HG03442 (cell line): ENCODE measurements at regions not wholly inside any gene's neighbourhood (a gene's known extent, or its start where the extent isn't known, plus 50 kb on each side); places are given as distances from the start of the nearest gene placed in this dataset.

Experiments used
- ATAC-seq: cut with Tn5 transposase; IDR thresholded peaks from one replicate; pipeline ENCODE4 v1.9.1; 2021; ENCODE audit warnings: mild to moderate bottlenecking, moderate library complexity; ENCODE audit not compliant: unreplicated experiment

DNA sequence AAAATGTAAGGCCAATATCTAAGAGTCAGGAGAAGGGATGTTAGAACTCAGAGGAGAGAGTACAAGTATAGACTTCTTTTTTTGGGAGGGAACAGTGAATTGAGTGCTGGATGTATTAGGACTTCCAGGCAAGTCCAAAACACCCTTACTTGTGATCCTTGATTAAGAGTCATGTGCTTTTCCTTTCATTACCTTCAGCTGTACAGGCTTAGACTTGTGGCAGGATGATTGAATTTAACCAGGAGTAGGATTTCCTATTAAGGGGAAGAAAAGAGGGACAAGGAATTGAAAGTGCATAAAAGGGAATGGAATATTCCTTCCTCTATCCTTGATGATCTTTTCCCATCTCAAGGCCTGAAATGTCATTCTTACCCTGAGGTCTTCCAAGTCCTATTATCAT lies 606.7 kb downstream of the STIM2 start:
- ATAC-seq = no peak

DNA sequence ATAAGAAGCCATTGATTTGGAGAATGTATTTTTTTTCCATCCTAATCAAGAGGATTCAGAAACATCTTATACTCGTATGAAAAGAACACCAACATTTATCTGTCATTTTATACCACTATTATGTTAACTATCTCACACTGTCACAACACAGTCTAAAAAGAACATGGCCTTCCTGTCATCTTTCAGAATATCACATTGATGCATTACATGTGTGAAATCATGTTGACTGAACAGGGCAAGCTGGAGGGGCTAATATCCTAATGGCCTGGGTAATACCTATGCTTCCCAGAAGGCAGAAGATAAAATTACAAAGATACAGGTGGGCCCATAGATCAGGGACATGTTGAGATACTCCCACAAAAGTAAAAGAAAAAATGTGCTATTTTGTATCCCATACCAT lies 611.7 kb downstream of the STIM2 start:
- ATAC-seq = no peak

DNA sequence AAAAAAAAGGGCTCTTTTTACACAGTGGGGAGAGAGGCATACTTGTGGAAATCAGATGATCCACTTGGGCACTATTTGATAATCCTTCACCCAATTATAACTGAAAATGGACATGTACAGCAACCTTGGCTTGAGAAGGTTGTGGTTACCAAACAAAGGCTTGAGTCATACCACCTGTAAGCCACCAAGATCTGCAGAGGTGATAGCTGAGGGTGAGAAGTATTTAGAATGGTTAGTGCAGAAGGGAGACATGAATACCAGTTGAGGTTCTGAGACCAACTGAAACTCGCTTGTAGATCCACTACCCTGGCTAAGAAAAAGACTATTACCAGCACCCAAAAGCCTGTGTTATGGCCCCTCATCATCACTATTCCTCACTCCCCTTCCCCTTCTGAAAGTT lies 614.0 kb downstream of the STIM2 start:
- no peak for ATAC-seq

DNA sequence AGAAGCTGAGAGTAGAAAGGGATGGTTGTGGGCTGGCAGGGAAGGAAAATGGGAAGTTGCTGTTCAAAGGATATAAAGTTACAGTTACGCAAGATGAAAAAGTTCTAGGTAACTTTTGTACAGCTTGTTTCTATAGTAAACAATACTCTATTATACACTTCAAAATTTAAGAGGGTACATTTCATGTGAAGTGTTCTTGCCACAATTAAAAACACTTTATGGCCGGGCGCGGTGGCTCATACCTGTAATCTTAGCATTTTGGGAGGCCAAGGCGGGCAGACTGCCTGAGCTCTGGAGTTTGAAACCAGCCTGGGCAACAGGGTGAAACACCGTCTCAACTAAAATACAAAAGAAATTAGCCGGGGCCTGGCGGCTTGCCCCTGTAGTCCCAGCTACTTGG lies 623.6 kb downstream of the STIM2 start:
- no peak for ATAC-seq

DNA sequence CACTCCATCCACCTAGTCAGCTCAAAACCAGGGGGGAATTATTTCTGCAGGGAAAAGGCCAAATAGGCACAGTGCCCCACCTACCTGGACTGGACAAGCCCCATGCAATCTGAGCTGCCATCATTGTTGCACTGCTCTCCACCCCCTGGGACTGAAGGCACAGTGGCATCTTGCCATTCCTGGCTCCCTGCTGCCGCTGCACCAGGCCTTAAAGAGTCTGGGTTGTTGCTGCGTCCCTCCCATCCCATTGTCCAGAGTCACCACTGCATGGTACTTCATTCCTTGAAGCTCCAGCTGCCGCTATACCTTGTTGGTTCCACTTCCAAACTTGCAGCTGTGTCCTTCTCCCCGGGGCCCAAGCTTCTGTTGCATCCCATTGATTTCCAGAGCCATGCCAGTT lies 629.7 kb downstream of the STIM2 start:
- no peak for ATAC-seq

DNA sequence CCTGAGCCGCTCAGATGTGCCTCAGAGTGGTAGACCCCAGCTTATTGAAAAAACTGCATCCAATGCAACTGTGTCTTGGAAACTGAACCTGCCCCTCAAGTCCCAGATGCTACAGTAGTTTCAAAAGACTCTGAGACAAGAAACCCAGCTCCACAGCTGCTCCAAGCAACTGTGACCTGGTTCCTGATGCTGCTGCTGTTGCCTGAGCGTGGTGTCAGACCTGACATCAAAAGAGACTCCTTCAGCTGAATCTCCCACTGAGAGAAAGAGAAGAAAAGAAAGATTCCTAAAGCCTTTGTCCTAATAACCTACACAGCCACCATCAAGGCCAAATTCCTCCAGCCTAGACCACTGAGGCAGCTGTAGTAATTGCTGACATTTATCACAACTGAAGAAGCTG lies 630.1 kb downstream of the STIM2 start:
- no peak for ATAC-seq

DNA sequence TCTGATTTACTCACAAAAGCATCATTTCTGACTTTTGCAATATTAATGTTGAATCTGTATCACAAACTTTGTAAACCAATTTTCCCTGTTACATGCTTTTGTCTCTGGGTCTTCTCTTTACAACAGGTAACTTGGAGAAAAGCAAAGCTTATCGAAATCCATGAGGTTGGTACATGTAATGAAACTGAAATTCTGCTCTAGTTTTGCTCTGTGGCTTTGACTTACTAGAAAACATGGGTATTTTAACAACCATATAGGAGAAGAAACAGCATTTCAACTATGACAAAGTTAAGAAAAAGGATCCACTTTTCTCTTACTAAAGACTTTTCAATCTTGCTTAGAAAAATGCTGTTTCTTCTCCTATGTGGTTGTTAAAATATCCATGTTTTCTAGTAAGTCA lies 645.8 kb downstream of the STIM2 start:
- no peak for ATAC-seq

DNA sequence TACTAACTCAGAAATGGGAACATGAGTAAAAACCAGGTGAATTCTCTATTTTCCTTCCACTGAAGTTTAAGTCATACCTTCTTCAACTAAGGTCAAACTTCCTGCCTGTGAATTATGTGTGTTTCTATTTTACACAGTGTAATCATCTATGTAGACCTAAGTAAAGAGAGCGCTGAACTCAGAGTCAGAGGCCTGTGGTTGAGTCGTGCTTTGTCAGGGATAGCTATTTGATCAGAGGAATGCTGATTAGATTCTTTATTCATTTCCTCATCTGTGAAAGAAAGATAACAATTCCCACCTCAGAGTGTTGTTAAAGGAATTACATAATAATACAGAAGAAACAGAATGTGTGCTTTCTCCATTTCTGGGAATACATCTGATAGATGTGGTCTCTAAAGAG lies 654.1 kb downstream of the STIM2 start:
- no peak for ATAC-seq

DNA sequence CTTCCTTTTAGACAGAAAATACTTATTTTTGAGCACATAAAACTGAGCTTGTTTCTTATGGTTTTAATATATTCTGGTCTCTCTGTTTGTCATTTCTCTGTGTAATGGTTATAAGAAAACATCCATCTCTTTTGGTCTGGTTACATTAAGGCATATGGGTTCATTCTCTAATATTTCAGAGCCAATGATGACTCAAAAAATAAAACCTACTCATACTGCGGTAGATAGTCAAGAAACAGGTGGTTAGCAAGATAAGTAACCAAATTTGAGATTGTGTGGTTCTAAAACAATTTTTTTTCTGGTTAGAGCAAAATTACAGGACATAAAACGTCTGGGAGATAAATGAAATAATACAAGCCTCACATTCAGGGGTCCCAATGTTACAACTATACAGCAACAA lies 654.5 kb downstream of the STIM2 start:
- no peak for ATAC-seq

DNA sequence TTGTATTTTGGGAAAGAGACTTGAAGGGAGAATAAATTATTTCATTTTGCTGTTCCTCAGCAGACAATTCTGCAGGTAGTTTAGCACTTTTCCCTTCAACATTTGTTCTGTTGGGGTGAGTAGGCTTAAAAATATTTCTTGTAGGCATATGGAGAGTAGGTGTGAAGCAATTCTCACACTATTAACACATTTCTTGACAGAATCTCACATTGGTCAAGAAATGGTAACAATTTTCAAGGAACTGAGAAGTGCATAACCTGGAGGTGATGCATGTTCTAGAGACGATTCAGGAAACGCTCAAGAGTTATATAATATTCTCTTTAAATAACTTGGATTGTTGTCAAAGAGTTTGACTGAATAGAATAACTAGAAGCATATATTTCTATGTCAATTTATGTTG lies 658.2 kb downstream of the STIM2 start:
- no peak for ATAC-seq

DNA sequence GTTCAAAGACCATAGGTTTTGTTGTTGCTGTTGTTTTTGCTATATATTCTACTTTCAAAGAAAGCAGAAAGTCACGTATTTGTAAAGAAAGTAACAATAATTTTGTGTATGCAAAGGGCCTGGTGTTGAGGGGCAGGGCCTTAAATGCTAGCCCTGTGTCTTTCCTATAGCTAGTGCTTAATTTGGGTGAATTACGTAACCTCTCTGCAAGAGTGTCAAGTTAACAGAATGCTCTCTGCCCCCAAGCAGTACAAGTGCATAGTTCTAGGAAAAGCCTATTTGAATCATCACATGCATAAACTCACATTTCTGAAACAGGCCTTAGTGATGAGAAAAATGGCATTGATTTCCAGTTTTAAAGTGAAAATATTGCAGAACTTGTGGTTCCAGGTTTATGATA lies 663.6 kb downstream of the STIM2 start:
- no peak for ATAC-seq

DNA sequence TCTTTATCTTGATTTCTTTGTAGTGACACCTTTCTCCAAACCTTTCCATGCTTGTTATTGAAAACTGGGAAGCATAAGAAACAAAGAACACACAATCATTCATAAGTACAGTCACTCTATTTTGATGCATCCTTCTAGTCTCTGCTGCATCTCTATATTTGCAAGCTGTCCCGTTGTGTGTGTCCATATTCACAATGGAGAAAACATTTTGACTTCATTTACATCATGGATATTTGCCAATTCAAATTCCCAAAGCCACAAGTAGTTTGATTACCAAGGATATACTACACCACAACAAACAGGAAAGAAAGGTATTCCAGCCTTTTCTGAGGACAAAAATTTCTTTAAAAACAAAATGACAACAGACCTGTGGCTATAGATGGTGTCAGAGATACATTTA lies 673.8 kb downstream of the STIM2 start:
- no peak for ATAC-seq

DNA sequence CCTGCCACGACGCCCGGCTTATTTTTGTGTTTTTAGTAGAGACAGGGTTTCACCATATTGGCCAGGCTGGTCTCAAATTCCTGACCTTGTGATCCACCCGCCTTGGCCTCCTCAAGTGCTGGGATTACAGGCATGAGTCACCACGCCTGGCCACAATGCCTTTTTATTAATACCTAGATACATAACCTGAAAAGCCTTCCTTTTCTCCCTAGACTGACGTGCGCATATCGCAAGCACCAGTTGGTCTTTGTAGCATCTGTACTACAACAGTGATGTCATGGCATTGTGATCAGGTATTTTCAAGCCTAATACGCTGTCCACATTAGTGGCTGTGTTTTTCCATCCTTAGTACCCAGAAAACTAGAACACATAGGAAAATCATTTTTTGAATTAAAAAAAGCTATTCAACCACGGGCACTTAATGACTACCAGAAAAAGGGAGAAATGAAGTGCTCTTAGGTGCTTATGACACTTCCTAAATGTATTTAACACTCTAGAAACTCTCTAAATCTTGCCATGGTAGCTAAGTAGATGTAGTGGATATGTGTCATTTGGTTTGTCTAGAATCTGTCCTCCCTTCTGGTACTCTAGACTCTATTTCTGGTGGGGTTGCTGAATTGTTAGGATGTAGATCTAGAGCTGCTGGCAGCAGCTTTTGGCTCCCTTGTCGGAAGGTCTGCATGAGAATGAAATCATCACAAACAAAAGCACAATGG lies 707.8 kb downstream of the STIM2 start:
- ATAC-seq = no peak

DNA sequence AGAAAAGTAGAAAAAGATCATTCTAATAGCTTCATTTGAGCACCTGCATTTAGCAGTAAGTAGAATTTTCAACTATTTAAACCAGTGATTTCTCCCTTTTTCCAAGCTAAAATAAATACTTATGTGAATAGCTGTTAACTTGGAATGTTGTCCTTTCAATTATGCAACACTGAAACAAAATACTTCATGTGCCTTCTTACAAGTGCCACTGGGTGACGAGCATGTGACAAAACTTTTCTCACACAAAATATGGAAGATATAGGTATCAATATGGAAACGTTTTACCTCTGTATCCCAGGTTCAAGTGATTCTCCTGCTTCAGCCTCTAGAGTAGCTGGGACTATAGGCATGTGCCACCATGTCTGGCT lies 708.3 kb downstream of the STIM2 start:
- no peak for ATAC-seq

DNA sequence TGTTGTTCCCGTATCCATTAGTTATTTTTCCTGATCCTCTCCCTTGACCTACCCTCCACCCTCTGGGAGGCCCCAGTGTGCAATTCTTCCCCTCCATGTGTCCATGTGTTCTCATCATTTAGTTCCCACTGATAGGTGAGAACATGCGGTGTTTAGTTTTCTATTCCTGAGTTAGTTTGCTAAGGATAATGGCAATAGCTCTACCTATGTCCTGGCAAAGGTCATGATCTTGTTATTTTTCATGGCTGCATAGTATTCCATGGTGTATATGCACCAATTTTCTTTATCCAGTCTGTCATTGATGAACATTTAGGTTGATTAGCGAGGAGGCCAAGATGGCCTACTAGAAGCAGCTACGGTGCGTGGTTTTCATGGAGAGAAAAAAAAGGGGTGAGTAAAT lies 714.1 kb downstream of the STIM2 start:
- no peak for ATAC-seq

DNA sequence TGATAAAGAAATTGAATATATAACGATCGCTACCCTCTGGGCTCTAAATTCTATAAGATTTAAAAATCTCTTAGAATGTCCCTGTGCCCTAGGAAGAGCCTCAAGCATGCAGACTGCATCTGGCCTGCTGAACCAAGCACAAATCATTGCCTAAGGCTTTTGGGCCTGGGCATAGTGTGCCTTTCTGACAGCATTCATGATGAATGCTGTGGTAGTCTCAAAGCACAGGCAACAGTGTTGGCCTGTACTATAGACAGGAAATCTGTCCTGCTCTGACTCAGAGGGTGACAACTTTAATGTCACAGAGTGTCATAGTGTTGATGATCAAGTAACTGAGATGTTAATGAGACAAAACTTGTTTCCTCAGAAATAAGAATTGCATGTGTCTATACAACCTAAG lies 717.3 kb downstream of the STIM2 start:
- ATAC-seq = no peak

DNA sequence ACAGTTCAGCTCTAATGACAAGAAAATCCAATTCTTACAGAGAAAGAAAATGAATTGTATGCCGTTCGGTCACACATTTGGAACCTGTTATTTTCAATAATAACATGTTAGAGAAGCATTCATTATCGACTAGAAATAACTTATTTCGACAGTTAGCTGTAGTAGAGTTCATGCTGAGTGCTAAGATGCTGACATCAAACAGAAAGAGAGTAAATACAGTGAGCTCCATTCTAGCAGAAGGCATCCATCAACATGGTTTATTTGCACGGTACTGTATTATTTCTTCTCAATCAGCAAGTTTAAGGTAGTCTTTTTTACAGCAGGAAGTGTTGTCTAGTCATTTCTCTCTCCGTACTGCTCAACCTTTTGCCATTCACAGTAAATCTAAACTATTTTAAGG lies 732.1 kb downstream of the STIM2 start:
- ATAC-seq = no peak

DNA sequence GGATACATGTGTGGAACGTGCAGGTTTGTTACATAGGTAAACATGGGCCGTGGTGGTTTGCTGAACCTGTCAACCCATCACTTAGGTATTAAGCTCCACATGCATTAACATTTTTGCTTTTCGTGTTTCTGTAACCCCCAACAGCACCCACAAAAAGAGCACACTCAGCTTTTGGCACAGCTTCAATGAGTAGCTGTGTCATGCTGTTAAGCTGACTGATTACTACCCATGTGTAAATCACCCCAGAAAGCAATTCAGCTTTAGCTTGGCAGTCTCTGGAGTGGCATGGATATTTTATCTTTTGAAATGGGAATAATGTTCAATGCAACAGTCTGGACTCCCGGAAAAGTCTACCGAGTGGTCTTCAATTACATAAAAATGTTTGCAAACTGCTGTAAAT lies 734.3 kb downstream of the STIM2 start:
- ATAC-seq = no peak

DNA sequence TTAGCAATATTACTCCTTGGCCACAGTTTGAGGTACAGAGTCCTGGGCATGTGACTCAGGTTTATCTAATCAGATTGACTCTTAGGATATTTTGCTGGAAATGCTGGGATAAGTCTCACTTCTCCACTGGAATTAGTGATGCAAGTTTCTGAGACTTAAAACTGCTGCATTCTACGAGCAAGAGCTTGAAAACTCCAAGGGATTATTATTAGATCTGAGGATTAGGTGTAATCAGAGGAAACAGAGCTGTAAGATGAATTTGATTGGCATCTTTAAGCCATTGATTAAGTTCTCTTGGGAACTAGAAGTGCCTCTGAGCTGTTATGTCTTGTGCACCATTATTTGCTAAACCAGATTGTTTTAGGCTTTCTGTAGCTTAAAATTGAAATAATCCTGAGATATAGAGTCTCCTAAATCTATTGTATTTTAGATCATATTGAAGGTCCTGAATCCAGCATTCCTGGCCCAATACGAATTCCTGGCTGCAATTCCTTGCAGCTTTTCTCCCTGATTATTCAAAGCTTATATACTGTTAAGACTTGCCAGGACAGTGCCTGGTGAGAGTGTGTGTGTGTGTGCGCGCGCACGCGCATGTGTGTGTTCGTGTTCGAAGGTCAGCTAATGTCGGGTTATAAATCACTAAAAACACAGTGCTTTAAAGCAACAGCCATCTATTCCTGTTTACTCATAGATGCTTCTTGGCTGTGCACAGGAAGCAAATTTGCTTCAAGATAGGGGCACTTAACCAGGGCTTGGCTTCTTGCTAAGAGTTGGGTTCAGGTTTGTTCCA lies 735.1 kb downstream of the STIM2 start:
- no peak for ATAC-seq

DNA sequence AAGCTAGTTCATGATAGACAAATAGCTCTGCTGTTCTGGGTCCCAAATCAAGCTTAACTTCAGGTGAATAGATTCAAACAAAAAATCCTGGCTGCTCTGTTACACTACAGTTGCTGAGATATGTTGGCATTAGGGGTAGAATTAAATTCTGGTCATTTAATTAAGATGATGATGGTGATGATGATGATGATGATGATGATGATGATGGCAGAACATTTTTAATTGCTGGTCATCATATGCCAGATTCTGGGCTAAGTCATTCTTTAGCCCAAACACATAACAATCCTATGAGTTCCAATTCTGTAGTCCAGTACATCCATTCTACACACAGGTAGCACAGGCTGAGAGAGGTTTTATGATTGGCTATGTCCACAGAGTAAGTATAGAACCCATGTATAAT lies 741.5 kb downstream of the STIM2 start:
- no peak for ATAC-seq

DNA sequence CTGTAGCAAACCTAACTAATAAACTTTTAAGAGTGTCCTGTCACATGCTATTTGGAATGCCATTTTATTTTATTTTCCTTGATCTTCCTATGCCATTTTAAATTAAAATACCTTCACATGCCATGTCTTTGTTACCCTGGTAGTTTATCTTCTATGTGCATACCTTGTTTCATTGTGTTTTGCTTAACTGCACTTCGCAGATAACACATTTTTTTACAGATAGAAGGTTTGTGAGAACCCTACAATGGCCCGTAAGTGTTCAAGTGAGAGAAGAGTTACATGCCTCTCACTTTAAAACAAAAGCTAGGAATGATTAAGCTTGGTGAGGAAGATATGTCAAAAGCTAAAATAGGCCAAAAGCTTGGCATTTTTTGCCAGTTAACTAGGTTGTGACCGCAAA lies 744.1 kb downstream of the STIM2 start:
- no peak for ATAC-seq

DNA sequence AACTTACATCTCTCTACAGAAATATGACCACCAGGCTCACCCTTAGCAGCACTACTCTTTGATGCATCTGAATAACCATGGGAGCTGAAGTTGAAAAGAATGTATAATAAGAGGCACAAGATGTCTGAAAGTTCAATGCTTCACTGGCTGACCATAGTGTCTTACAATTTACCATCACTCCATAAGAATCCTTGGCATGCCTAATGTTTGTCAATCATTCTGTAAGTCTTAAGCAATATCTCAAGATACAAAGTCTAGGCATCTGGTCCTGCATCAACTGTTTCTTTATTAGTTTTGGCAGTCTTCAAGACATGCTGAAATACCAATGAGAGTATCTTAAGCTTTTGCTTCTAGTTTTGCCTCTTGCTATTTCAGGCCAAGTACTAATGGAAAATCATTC lies 755.5 kb downstream of the STIM2 start:
- ATAC-seq = no peak

DNA sequence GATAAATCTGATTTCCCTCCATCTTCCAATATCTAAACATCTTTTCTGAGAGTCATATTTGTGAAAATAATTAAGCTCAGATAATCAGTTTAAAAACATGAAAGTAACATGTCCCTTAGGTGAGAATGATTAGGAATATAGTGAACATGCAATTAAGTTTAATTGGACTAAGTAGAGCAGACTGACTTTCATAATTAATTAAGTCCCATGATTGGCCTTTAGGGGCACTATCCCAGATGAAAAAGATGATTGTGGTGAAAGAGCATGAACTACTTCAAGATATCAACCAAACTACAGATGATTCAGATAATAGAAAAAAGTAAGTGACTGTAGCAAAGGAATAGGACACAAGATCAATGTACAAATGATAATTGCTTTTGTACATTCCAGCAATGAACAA lies 758.8 kb downstream of the STIM2 start:
- ATAC-seq = no peak
